Bronchial epithelial cell (primary cell): ENCODE measurements at regions not wholly inside any gene's neighbourhood (a gene's known extent, or its start where the extent isn't known, plus 50 kb on each side); places are given as distances from the start of the nearest gene placed in this dataset.
A peak's percentile ranks its signal among the peaks of the same experiment; 100 is the strongest.

Experiments
- DNase-seq: peaks from one replicate; pipeline ENCODE4 v3.0.0-alpha.2; 2010; ENCODE audit warnings: low read depth
- FAIRE-seq: peaks from 2 replicates; lab custom pipeline; 2011; peaks lifted over from hg19 to GRCh38; lab: Jason Lieb, UNC
- H3K27me3 ChIP-seq: 2 replicates; pipeline ENCODE4 v1.5.1; 2011; ENCODE audit warnings: low read length; ENCODE audit not compliant: control insufficient read depth, insufficient read depth
- H3K36me3 ChIP-seq: 2 replicates; pipeline ENCODE4 v1.5.1; 2011; ENCODE audit warnings: low read length; ENCODE audit not compliant: control insufficient read depth, insufficient read depth
- H3K4me3 ChIP-seq: 2 replicates; pipeline ENCODE4 v1.5.1; 2011; ENCODE audit warnings: mild to moderate bottlenecking, low read depth, low read length, control low read depth
- CTCF ChIP-seq: IDR thresholded peaks from 2 replicates; pipeline ENCODE4 v1.5.1; 2011; ENCODE audit warnings: mild to moderate bottlenecking, moderate library complexity, low read length, control low read depth, inconsistent platforms; ENCODE audit not compliant: insufficient read depth, severe bottlenecking

- no peak for TF ChIP-seq CTCF
- DNase-seq (no peak), FAIRE-seq (no peak)
- H3K27me3 ChIP-seq: no peaks in the 10 kb centered on the region
- no peaks in the 10 kb centered on the region for H3K36me3 ChIP-seq
- no peak overlapping the region for H3K4me3 ChIP-seq
Observed at GRCh38 chr1:25146451-25146855, 85.8 kb downstream of the SYF2 start.

GRCh38 chr1:25145775-25146393 is 86.4 kb downstream of the SYF2 start:
- no peaks in the 10 kb centered on the region for H3K36me3 ChIP-seq
- TF ChIP-seq CTCF: no peak
- no peaks in the 10 kb centered on the region for H3K27me3 ChIP-seq
- no peak for FAIRE-seq
- DNase-seq: no peak
- no peak overlapping the region for H3K4me3 ChIP-seq

- no peak for FAIRE-seq
Observed at GRCh38 chr1:25140073-25140797, 92.1 kb downstream of the SYF2 start.

GRCh38 chr1:25137521-25138395 is 94.5 kb downstream of the SYF2 start:
- FAIRE-seq: no peak
- Histone ChIP-seq H3K36me3 (no peaks in the 10 kb centered on the region), H3K4me3 (no peak overlapping the region), H3K27me3 (peaks cover 4% of the 10 kb centered on the region)
- DNase-seq: no peak
- no peak for TF ChIP-seq CTCF

More at GRCh38 chr1:25140073-25140797, 92.1 kb downstream of the SYF2 start:
- TF ChIP-seq CTCF: no peak
- Histone ChIP-seq H3K27me3 (peaks cover 4% of the 10 kb centered on the region), H3K36me3 (no peaks in the 10 kb centered on the region), H3K4me3 (no peak overlapping the region)
- DNase-seq: peak; percentile 65

GRCh38 chr1:25137106-25137505 is 95.2 kb downstream of the SYF2 start:
- no peak for FAIRE-seq
- Histone ChIP-seq H3K27me3 (peaks cover 4% of the 10 kb centered on the region), H3K36me3 (no peaks in the 10 kb centered on the region), H3K4me3 (no peak overlapping the region)
- TF ChIP-seq CTCF: no peak
- no peak for DNase-seq
